Right kidney (tissue), 1 donor: ENCODE measurements at regions not wholly inside any gene's neighbourhood (a gene's known extent, or its start where the extent isn't known, plus 50 kb on each side); places are given as distances from the start of the nearest gene placed in this dataset.

Experiments used
- DNase-seq: peaks from one replicate; pipeline ENCODE4 v3.0.0-alpha.2; 2016

GRCh38 chr2:145157741-145158591, 638.0 kb upstream of the ZEB2 start:
- DNase-seq = peak; percentile 42

- peak; percentile 29 for DNase-seq
Observed at GRCh38 chr2:145157036-145157675, 637.2 kb upstream of the ZEB2 start.

GRCh38 chr2:145156199-145156598, 636.3 kb upstream of the ZEB2 start:
- no peak for DNase-seq

- no peak for DNase-seq
Observed at GRCh38 chr2:145155196-145155595, 635.3 kb upstream of the ZEB2 start.

- DNase-seq = no peak
Observed at GRCh38 chr2:145154731-145155130, 634.8 kb upstream of the ZEB2 start.

- no peak for DNase-seq
Observed at GRCh38 chr2:145146691-145147090, 626.8 kb upstream of the ZEB2 start.

GRCh38 chr2:145144131-145144728, 624.3 kb upstream of the ZEB2 start:
- DNase-seq = no peak

GRCh38 chr2:145141981-145142380, 622.1 kb upstream of the ZEB2 start:
- no peak for DNase-seq

- no peak for DNase-seq
Observed at GRCh38 chr2:145140658-145141057, 620.7 kb upstream of the ZEB2 start.

- no peak for DNase-seq
Observed at GRCh38 chr2:145138626-145139025, 618.7 kb upstream of the ZEB2 start.

GRCh38 chr2:145137901-145138300, 618.0 kb upstream of the ZEB2 start:
- no peak for DNase-seq

- no peak for DNase-seq
Observed at GRCh38 chr2:145137211-145137610, 617.3 kb upstream of the ZEB2 start.

- DNase-seq = no peak
Observed at GRCh38 chr2:145136702-145137101, 616.8 kb upstream of the ZEB2 start.

- no peak for DNase-seq
Observed at GRCh38 chr2:145126146-145126545, 606.2 kb upstream of the ZEB2 start.

GRCh38 chr2:145124085-145124484, 604.2 kb upstream of the ZEB2 start:
- no peak for DNase-seq

GRCh38 chr2:145123606-145124005, 603.7 kb upstream of the ZEB2 start:
- no peak for DNase-seq

- no peak for DNase-seq
Observed at GRCh38 chr2:145119225-145119624, 599.3 kb upstream of the ZEB2 start.

- no peak for DNase-seq
Observed at GRCh38 chr2:145116834-145117725, 597.2 kb upstream of the ZEB2 start.

- DNase-seq = no peak
Observed at GRCh38 chr2:145116056-145116455, 596.1 kb upstream of the ZEB2 start.

GRCh38 chr2:145114726-145115125, 594.8 kb upstream of the ZEB2 start:
- DNase-seq = no peak

GRCh38 chr2:145112467-145112866, 592.5 kb upstream of the ZEB2 start:
- no peak for DNase-seq

GRCh38 chr2:145110668-145111356, 590.9 kb upstream of the ZEB2 start:
- no peak for DNase-seq
